Astrocyte of the spinal cord (primary cell): ENCODE measurements at regions not wholly inside any gene's neighbourhood (a gene's known extent, or its start where the extent isn't known, plus 50 kb on each side); places are given as distances from the start of the nearest gene placed in this dataset.

Source experiments
- DNase-seq: peaks from one replicate; pipeline ENCODE4 v3.0.0; 2011; ENCODE audit warnings: low read depth, low spot score
- H3K4me3 ChIP-seq: 2 replicates; pipeline ENCODE4 v1.5.1; 2011; ENCODE audit warnings: low read depth, mild to moderate bottlenecking, low read length, moderate library complexity
- CTCF ChIP-seq: IDR thresholded peaks from 2 replicates; pipeline ENCODE4 v1.5.1; 2012; ENCODE audit warnings: low read depth, mild to moderate bottlenecking, low read length, inconsistent platforms
- in situ Hi-C: cut with HindIII; loops from 2 replicates; pipeline ENCODE4 v1.10.0; 2017; ENCODE audit warnings: low sequenced_read_pairs

- no peak for DNase-seq
- H3K4me3 ChIP-seq = no peak overlapping the region
- in situ Hi-C loops = no loop called here
- no peak for TF ChIP-seq CTCF
These were observed 125.5 kb upstream of the CHRM3 start for GRCh38 chr1:239260842-239261241.

- no peak overlapping the region for H3K4me3 ChIP-seq
- DNase-seq = no peak
- in situ Hi-C loops = no loop called here
- TF ChIP-seq CTCF = no peak
These were observed 130.7 kb upstream of the CHRM3 start for GRCh38 chr1:239255628-239256160.

- DNase-seq = no peak
- H3K4me3 ChIP-seq = no peak overlapping the region
- TF ChIP-seq CTCF = no peak
- in situ Hi-C loops = no loop called here
These were observed 131.4 kb upstream of the CHRM3 start for GRCh38 chr1:239254999-239255398.

- no peak for TF ChIP-seq CTCF
- in situ Hi-C loops = no loop called here
- DNase-seq = no peak
- H3K4me3 ChIP-seq = no peak overlapping the region
These were observed 133.3 kb upstream of the CHRM3 start for GRCh38 chr1:239253032-239253431.

GRCh38 chr1:239250353-239251035, 135.9 kb upstream of the CHRM3 start:
- no peak for TF ChIP-seq CTCF
- in situ Hi-C loops = no loop called here
- no peak overlapping the region for H3K4me3 ChIP-seq
- DNase-seq = no peak

- in situ Hi-C loops = no loop called here
- H3K4me3 ChIP-seq = no peak overlapping the region
- no peak for DNase-seq
- TF ChIP-seq CTCF = no peak
These were observed 139.1 kb upstream of the CHRM3 start for GRCh38 chr1:239247285-239247684.
